ENCODE measurements at regions not wholly inside any gene's neighbourhood (a gene's known extent, or its start where the extent isn't known, plus 50 kb on each side); places are given as distances from the start of the nearest gene placed in this dataset.

DNA sequence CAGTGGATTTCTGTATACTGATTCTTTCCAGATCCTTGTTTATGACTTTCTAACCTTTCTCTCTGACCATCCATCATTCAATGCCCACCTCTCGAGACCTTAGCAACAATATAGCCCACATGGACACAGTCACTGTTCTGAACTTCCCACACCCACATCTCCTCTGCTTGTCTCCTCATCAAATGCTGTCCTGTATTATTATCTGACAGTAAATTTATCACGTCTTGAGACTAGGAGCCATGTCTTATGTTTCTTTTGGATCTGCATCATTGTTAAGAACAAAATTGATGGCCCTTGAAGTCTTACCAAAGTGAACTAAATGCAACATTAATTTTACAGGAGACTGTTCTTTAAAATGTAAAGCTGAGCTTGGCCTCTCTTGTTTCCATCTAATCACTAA, 495.4 kb upstream of the KLF4 start:
- H3K9me3 Mint-ChIP-seq: no peaks in the 10 kb centered on the region; a peak in 1 of 5 replicates
- H3K4me3 Mint-ChIP-seq: no peak overlapping the region
- Histone ChIP-seq H3K4me1 (ENCODE audit: insufficient read depth, low read length) (no peaks in the 10 kb centered on the region), H3K56ac (ENCODE audit: insufficient read length, low read depth, low read length) (no peak overlapping the region), H3K23me2 (ENCODE audit: insufficient read length, low read depth, low read length, poor library complexity, severe bottlenecking) (no peaks in the 10 kb centered on the region), H3K18ac (ENCODE audit: insufficient read length, low read depth, low read length) (no peak overlapping the region), H3T11ph (ENCODE audit: low read length) (no peak overlapping the region), H2BK5ac (ENCODE audit: insufficient read length, low read length) (no peak overlapping the region), H4K5ac (ENCODE audit: insufficient read length, low read depth, low read length) (no peak overlapping the region), H3K9ac (ENCODE audit: extremely low read depth, insufficient read length, low read length) (no peak overlapping the region), H2BK120ac (ENCODE audit: low read depth, low read length, poor library complexity, severe bottlenecking) (no peak overlapping the region), H2BK20ac (ENCODE audit: low read depth, low read length, poor library complexity, severe bottlenecking) (no peak overlapping the region), H2BK12ac (ENCODE audit: insufficient read length, low read depth, low read length) (no peak overlapping the region), H3K79me1 (ENCODE audit: insufficient read depth, low read depth, low read length, poor library complexity, severe bottlenecking) (no peaks in the 10 kb centered on the region), H3K14ac (ENCODE audit: insufficient read depth, low read length) (no peak overlapping the region), H2AFZ (ENCODE audit: low read length) (no peak overlapping the region), H3K4ac (ENCODE audit: low read depth, low read length) (no peak overlapping the region), H4K8ac (replicated peaks; ENCODE audit: insufficient read length, low read depth, low read length) (no peak overlapping the region), H3K9me3 (ENCODE audit: control insufficient read depth, low read depth, low read length) (no peaks in the 10 kb centered on the region), H3K27ac (ENCODE audit: insufficient read length, low read depth, low read length) (no peak overlapping the region), H4K91ac (ENCODE audit: insufficient read length, low read depth, low read length) (no peak overlapping the region), H3K23ac (ENCODE audit: insufficient read length, low read depth, low read length) (no peak overlapping the region), H3K4me2 (ENCODE audit: insufficient read depth, insufficient read length, low read length) (no peak overlapping the region), H4K20me1 (ENCODE audit: control insufficient read depth, insufficient read depth, insufficient read length) (no peaks in the 10 kb centered on the region), H3K79me2 (ENCODE audit: insufficient read depth, low read length) (no peaks in the 10 kb centered on the region), H3K27me3 (ENCODE audit: insufficient read depth, low read length) (no peaks in the 10 kb centered on the region), H2BK15ac (ENCODE audit: low read depth, low read length) (no peak overlapping the region), H2AK5ac (ENCODE audit: insufficient read length, low read length) (no peak overlapping the region)
- no peaks in the 10 kb centered on the region for H3K4me1 Mint-ChIP-seq
- no CpG with 5 or more reads among the region's 2 CpGs for WGBS (ENCODE audit: extremely low coverage, insufficient read length, low lambda C conversion rate)
- H3K27me3 Mint-ChIP-seq (ENCODE audit: low read depth): no peaks in the 10 kb centered on the region; the same call in none of the 2 replicates
- H3K36me3 Mint-ChIP-seq (ENCODE audit: insufficient read depth in 1 of 3, low read depth in 3 of 3): no peaks in the 10 kb centered on the region
- DNase-seq: no peak
- no peak overlapping the region for H3K27ac Mint-ChIP-seq
- TF ChIP-seq, protein P1, sequence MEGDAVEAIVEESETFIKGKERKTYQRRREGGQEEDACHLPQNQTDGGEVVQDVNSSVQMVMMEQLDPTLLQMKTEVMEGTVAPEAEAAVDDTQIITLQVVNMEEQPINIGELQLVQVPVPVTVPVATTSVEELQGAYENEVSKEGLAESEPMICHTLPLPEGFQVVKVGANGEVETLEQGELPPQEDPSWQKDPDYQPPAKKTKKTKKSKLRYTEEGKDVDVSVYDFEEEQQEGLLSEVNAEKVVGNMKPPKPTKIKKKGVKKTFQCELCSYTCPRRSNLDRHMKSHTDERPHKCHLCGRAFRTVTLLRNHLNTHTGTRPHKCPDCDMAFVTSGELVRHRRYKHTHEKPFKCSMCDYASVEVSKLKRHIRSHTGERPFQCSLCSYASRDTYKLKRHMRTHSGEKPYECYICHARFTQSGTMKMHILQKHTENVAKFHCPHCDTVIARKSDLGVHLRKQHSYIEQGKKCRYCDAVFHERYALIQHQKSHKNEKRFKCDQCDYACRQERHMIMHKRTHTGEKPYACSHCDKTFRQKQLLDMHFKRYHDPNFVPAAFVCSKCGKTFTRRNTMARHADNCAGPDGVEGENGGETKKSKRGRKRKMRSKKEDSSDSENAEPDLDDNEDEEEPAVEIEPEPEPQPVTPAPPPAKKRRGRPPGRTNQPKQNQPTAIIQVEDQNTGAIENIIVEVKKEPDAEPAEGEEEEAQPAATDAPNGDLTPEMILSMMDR (conservative IDR thresholded peaks at IDR 0.05): no peak
